Upper lobe of right lung (tissue), 1 donor: ENCODE measurements at regions not wholly inside any gene's neighbourhood (a gene's known extent, or its start where the extent isn't known, plus 50 kb on each side); places are given as distances from the start of the nearest gene placed in this dataset.
A peak's percentile ranks its signal among the peaks of the same experiment; 100 is the strongest.

ENCODE experiments used
- ATAC-seq: fragments of 200-7000 bp; cut with Tn5 transposase; one replicate; pipeline ENCODE4 v1.9.1; 2020; ENCODE audit warnings: mild to moderate bottlenecking, moderate library complexity
- DNase-seq: peaks from one replicate; pipeline ENCODE4 v3.0.0-alpha.2; 2020
- H3K27ac ChIP-seq: fragments of 200-600 bp; one replicate; pipeline ENCODE4 v1.8.0; 2022
- H3K27me3 ChIP-seq: fragments of 200-600 bp; one replicate; pipeline ENCODE4 v1.8.0; 2022; ENCODE audit warnings: mild to moderate bottlenecking
- H3K36me3 ChIP-seq: fragments of 200-600 bp; one replicate; pipeline ENCODE4 v1.8.0; 2022
- H3K4me1 ChIP-seq: fragments of 200-600 bp; one replicate; pipeline ENCODE4 v1.8.0; 2022
- H3K4me3 ChIP-seq: fragments of 200-600 bp; one replicate; pipeline ENCODE4 v1.8.0; 2022; ENCODE audit warnings: mild to moderate bottlenecking
- H3K9me3 ChIP-seq: fragments of 200-600 bp; one replicate; pipeline ENCODE4 v1.8.0; 2022
- intact Hi-C: fragments of 100-400 bp; cut with DNase I; formaldehyde crosslinking; loops from one replicate; pipeline ENCODE4 v1.11.0; 2022
- TF ChIP-seq, protein P1 (sequence below): fragments of 200-600 bp; IDR thresholded peaks from one replicate; pipeline ENCODE4 v1.8.0; 2022; ENCODE audit warnings: antibody characterized with exemption
- donor health status: DM: no; HTN: yes; CAD: no; lungs with severe emphysema.

DNA sequence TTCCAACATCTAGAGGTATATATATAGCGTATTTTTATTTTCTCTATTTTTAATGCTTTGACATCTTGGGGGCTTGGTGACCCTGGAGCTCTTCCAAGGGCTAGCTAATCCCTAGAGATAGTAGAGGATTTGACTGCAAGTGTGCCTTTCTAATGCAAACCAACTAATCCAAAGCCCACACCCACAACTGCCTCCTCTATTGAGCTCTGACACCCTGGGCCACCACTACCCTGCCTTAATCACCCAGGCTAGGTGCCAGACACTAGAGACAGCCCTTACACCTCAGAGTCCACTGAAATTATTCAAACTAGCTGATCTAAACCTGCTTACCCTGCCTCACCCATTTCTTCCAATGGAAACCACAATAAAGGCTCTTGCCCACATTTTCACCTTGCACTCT is 69.6 kb upstream of the ATXN3L start:
- H3K9me3 ChIP-seq, result no peaks in the 10 kb centered on the region
- no peaks in the 10 kb centered on the region for H3K4me1 ChIP-seq
- H3K36me3 ChIP-seq, result no peaks in the 10 kb centered on the region
- no peak overlapping the region for H3K4me3 ChIP-seq
- H3K27me3 ChIP-seq, result no peaks in the 10 kb centered on the region
- no peak overlapping the region for H3K27ac ChIP-seq
- TF ChIP-seq, protein P1, sequence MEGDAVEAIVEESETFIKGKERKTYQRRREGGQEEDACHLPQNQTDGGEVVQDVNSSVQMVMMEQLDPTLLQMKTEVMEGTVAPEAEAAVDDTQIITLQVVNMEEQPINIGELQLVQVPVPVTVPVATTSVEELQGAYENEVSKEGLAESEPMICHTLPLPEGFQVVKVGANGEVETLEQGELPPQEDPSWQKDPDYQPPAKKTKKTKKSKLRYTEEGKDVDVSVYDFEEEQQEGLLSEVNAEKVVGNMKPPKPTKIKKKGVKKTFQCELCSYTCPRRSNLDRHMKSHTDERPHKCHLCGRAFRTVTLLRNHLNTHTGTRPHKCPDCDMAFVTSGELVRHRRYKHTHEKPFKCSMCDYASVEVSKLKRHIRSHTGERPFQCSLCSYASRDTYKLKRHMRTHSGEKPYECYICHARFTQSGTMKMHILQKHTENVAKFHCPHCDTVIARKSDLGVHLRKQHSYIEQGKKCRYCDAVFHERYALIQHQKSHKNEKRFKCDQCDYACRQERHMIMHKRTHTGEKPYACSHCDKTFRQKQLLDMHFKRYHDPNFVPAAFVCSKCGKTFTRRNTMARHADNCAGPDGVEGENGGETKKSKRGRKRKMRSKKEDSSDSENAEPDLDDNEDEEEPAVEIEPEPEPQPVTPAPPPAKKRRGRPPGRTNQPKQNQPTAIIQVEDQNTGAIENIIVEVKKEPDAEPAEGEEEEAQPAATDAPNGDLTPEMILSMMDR, result no peak
- no peak for DNase-seq
- intact Hi-C loops, result no loop called here
- no peak for ATAC-seq

DNA sequence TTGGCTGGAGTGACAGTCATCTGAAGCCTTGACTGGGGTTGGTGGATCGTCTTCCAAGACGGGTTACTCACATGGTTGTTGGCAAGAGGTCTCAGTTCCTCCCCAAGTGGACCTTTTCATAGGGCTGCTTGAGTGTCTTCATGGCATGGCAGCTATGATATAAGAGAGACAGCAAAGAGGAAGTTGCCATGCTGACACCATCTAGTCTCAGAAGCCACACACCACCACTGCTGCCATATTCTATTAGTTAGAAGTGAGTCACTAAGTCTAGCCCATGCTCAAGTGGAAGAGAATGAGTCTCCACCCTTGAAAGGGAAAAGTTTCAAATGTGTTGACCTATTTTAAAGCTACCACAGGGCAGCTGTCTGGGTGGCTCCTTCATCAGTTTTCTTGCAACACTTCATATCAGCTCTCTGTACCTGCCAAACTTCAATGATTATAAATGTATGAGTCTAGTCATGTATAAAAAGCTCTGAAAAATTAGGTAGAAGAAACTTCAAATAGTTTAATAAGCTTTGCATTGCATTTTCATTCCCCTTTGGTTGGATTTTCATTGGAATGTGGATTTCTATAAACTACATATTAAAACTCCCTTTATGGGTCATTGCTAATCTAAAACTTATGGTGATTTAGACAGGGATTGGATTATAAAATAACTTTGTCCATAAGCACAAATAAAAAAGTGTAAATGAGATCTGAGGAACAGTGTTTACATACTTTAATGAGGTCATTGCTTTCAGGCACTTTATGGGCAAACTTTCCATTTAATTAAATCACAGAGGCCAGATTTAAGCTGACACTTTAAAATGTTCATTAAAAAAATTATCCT is 68.0 kb upstream of the ATXN3L start:
- Histone ChIP-seq H3K27me3 (no peaks in the 10 kb centered on the region), H3K4me1 (no peaks in the 10 kb centered on the region), H3K36me3 (no peaks in the 10 kb centered on the region), H3K4me3 (no peak overlapping the region), H3K27ac (no peak overlapping the region), H3K9me3 (no peaks in the 10 kb centered on the region)
- TF ChIP-seq, protein P1, result no peak
- peak; percentile 54 for ATAC-seq
- DNase-seq, result no peak
- intact Hi-C loops, result no loop called here

DNA sequence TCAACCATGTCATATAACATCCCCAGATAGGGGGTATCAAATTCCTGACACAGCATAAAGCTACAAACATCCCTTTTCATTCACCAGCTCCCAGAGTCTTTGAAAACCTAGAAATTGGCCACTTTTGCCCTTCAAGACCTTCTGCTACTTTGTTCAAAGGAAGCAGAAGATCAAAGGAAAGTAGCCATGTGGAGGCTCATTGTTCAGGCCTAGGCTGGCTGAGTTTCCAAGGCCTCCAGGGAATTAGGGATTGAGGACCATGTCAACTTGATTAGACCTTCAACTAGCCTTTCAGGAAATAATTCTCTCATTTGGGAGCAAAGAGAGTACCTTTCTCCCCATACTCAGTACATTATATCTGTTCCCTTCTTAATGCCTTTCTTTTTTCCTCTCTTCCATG is 66.8 kb upstream of the ATXN3L start:
- Histone ChIP-seq H3K4me1 (no peaks in the 10 kb centered on the region), H3K9me3 (no peaks in the 10 kb centered on the region), H3K4me3 (no peak overlapping the region), H3K36me3 (no peaks in the 10 kb centered on the region), H3K27me3 (no peaks in the 10 kb centered on the region), H3K27ac (no peak overlapping the region)
- ATAC-seq, result no peak
- DNase-seq, result no peak
- intact Hi-C loops, result no loop called here
- TF ChIP-seq, protein P1, result no peak

DNA sequence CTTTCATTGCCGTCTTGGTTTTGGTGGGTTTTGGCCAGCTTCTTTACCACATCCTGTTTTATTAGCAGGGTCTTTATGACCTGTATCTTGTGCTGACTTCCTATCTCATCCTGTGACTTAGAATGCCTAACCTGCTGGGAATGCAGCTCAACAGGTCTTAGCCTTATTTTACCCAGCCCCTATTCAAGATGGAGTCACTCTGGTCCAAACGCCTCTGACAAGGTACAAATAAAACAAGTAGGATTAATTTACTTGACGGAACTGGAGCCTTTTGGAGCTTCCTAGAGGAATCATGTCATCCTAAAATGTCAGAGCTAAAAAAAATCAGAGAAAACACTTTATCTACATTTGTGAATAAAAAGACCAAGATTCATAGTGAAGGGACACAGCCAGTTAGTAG is 66.2 kb upstream of the ATXN3L start:
- Histone ChIP-seq H3K27ac (no peak overlapping the region), H3K36me3 (no peaks in the 10 kb centered on the region), H3K4me1 (no peaks in the 10 kb centered on the region), H3K27me3 (no peaks in the 10 kb centered on the region), H3K4me3 (no peak overlapping the region), H3K9me3 (no peaks in the 10 kb centered on the region)
- TF ChIP-seq, protein P1, result no peak
- no peak for DNase-seq
- no peak for ATAC-seq
- intact Hi-C loops, result no loop called here

DNA sequence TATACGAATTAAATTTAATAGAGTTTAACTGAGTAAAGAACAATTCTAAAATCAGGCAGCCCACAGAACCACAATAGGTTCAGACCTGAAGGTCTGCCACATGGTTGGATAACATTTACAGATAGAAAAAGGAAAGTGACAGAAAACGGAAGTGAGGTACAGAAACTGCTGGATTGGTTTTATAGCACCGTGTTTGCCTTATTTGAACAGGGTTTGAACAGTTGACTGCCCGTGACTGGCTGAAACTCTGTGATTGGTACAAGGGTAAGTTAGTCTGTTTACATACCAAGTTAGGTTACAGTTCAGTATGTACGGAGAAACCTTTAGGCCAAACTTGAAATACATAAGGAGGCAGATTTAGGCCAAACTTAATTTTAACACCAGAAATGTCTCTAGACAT is 64.1 kb upstream of the ATXN3L start:
- ATAC-seq, result no peak
- Histone ChIP-seq H3K9me3 (no peaks in the 10 kb centered on the region), H3K4me3 (no peak overlapping the region), H3K36me3 (no peaks in the 10 kb centered on the region), H3K27ac (no peak overlapping the region), H3K27me3 (no peaks in the 10 kb centered on the region), H3K4me1 (no peaks in the 10 kb centered on the region)
- intact Hi-C loops, result no loop called here
- DNase-seq, result no peak
- TF ChIP-seq, protein P1, result no peak

DNA sequence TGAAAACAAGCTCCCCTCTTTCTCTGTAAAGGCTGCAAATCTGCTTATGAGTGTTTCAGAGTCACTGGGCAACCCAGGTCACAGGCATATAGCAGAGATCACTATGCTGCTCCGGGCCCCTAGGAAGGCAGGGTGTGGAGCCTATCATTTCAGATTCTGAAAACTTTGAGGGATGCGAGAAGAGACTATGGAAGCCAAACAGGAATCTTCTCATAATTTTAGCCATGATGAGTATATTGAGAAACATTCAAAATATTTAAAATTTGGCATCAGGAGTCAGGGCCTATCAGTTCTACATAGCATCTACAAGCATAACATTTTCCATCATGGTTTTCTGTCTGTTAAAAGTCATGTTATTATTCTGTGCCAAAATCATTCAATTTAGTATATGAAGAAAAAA is 61.7 kb upstream of the ATXN3L start:
- no peak overlapping the region for H3K4me3 ChIP-seq
- no peaks in the 10 kb centered on the region for H3K27me3 ChIP-seq
- no peaks in the 10 kb centered on the region for H3K36me3 ChIP-seq
- no peak for DNase-seq
- no peaks in the 10 kb centered on the region for H3K9me3 ChIP-seq
- TF ChIP-seq, protein P1, result no peak
- intact Hi-C loops, result no loop called here
- H3K4me1 ChIP-seq, result no peaks in the 10 kb centered on the region
- ATAC-seq, result no peak
- H3K27ac ChIP-seq, result no peak overlapping the region
